Liver (tissue), 7 donors: ENCODE measurements at regions not wholly inside any gene's neighbourhood (a gene's known extent, or its start where the extent isn't known, plus 50 kb on each side); places are given as distances from the start of the nearest gene placed in this dataset.

Experiments
- DNase-seq: peaks from one replicate; pipeline ENCODE4 v3.0.0-alpha.2; 2017; ENCODE audit warnings: low spot score
- H3K27ac ChIP-seq, 2 donors: one replicate each; pipeline ENCODE4 v1.7.0; 2013; ENCODE audit warnings: inconsistent platforms in 2 of 2, low read length in 2 of 2, control low read depth in 1 of 2, low read depth in 1 of 2, mild to moderate bottlenecking in 1 of 2
- H3K27me3 ChIP-seq, 4 donors: one replicate each; pipeline versions ENCODE4 v1.6.1 to v1.7.0; 2013; ENCODE audit warnings: low read length in 3 of 4, inconsistent platforms in 1 of 4, mild to moderate bottlenecking in 1 of 4, moderate library complexity in 1 of 4; ENCODE audit not compliant: control insufficient read depth in 4 of 4, insufficient read depth in 4 of 4
- H3K36me3 ChIP-seq, 4 donors: one replicate each; pipeline versions ENCODE4 v1.6.1 to v1.7.0; 2013; ENCODE audit warnings: low read length in 3 of 4, mild to moderate bottlenecking in 3 of 4, low read depth in 1 of 4, moderate library complexity in 1 of 4; ENCODE audit not compliant: control insufficient read depth in 4 of 4, insufficient read depth in 3 of 4
- H3K4me1 ChIP-seq, 4 donors: one replicate each; pipeline versions ENCODE4 v1.6.1 to v1.7.0; 2013; ENCODE audit warnings: low read length in 3 of 4, mild to moderate bottlenecking in 3 of 4, moderate library complexity in 1 of 4; ENCODE audit not compliant: control insufficient read depth in 4 of 4, insufficient read depth in 4 of 4
- H3K4me3 ChIP-seq, 3 donors: one replicate each; pipeline versions ENCODE4 v1.6.1 to v1.7.0; 2013; ENCODE audit warnings: low read length in 3 of 3, control low read depth in 1 of 3, low read depth in 1 of 3, mild to moderate bottlenecking in 1 of 3
- H3K9ac ChIP-seq, 2 donors: one replicate each; pipeline ENCODE4 v1.7.0; 2013; ENCODE audit warnings: low read length in 2 of 2, mild to moderate bottlenecking in 2 of 2, moderate library complexity in 2 of 2, control low read depth in 1 of 2, low read depth in 1 of 2
- H3K9me3 ChIP-seq, 4 donors: one replicate each; pipeline versions ENCODE4 v1.6.1 to v1.7.0; 2013; ENCODE audit warnings: low read length in 3 of 4; ENCODE audit not compliant: control insufficient read depth in 4 of 4
- ATF3 ChIP-seq: IDR thresholded peaks from 2 replicates; pipeline ENCODE4 v1.6.1; 2016; ENCODE audit warnings: antibody characterized with exemption
- EGR1 ChIP-seq, 2 donors: IDR thresholded peaks; 2 replicates each; pipeline ENCODE4 v1.6.1; 2016 to 2018; ENCODE audit warnings: antibody characterized with exemption in 2 of 2, low read depth in 2 of 2
- FOXA1 ChIP-seq: IDR thresholded peaks from 2 replicates; pipeline ENCODE4 v1.6.1; 2016; ENCODE audit warnings: antibody characterized with exemption
- FOXA2 ChIP-seq: IDR thresholded peaks from 2 replicates; pipeline ENCODE4 v1.6.1; 2016; ENCODE audit warnings: antibody characterized with exemption
- GABPA ChIP-seq, 2 donors: IDR thresholded peaks in 1 of 2; conservative IDR thresholded peaks in 1 of 2; 2 replicates each; pipeline ENCODE4 v1.6.1; 2016; ENCODE audit warnings: antibody characterized with exemption in 2 of 2, mild to moderate bottlenecking in 1 of 2, moderate library complexity in 1 of 2
- HNF4A ChIP-seq, 2 donors: conservative IDR thresholded peaks; 2 replicates each; pipeline ENCODE4 v1.6.1; 2016; ENCODE audit warnings: antibody characterized with exemption in 2 of 2, mild to moderate bottlenecking in 2 of 2
- HNF4G ChIP-seq: IDR thresholded peaks from 2 replicates; pipeline ENCODE4 v1.6.1; 2016; ENCODE audit warnings: antibody characterized with exemption
- JUND ChIP-seq, 2 donors: IDR thresholded peaks; 2 replicates each; pipeline ENCODE4 v1.6.1; 2016; ENCODE audit warnings: antibody characterized with exemption in 2 of 2
- MAX ChIP-seq: IDR thresholded peaks from 2 replicates; pipeline ENCODE4 v1.6.1; 2016; ENCODE audit warnings: antibody characterized with exemption
- NR2F2 ChIP-seq: IDR thresholded peaks from 2 replicates; pipeline ENCODE4 v1.6.1; 2016; ENCODE audit warnings: antibody characterized with exemption
- RAD21 ChIP-seq, 2 donors: IDR thresholded peaks; 2 replicates each; pipeline ENCODE4 v1.6.1; 2016; ENCODE audit warnings: antibody characterized with exemption in 2 of 2, mild to moderate bottlenecking in 2 of 2
- REST ChIP-seq: IDR thresholded peaks from 2 replicates; pipeline ENCODE4 v1.6.1; 2016; ENCODE audit warnings: antibody characterized with exemption, mild to moderate bottlenecking
- RXRA ChIP-seq, 2 donors: IDR thresholded peaks; 2 replicates each; pipeline ENCODE4 v1.6.1; 2017 to 2018; ENCODE audit warnings: antibody characterized with exemption in 2 of 2, mild to moderate bottlenecking in 1 of 2
- SP1 ChIP-seq: IDR thresholded peaks from 2 replicates; pipeline ENCODE4 v1.6.1; 2018; ENCODE audit warnings: antibody characterized with exemption, mild to moderate bottlenecking
- TAF1 ChIP-seq: conservative IDR thresholded peaks from 2 replicates; pipeline ENCODE4 v1.6.1; 2016; ENCODE audit warnings: antibody characterized with exemption, mild to moderate bottlenecking
- WGBS: extraction: QIAGEN DNeasy Blood & Tissue Kit; methylation state at CpG from one replicate; pipeline ENCODE4 v1.1.7; 2013; 5-methylcytosine and 5-hydroxymethylcytosine counted together
- donor health status: healthy.
- donor health status: healthy.
- donor health status: healthy.
- donor health status: healthy.

- H3K4me1 ChIP-seq, result no peaks in the 10 kb centered on the region
Observed at GRCh38 chr3:542021-542420, 345.5 kb downstream of the CHL1 start.

GRCh38 chr3:549636-550035 lies 353.1 kb downstream of the CHL1 start:
- Histone ChIP-seq H3K27ac (no peak overlapping the region), H3K36me3 (no peaks in the 10 kb centered on the region), H3K4me3 (no peak overlapping the region), H3K4me1 (no peaks in the 10 kb centered on the region), H3K9ac (no peak overlapping the region), H3K27me3 (peaks cover 0 to 2% (median 0%) of the 10 kb centered on the region in 4 donors), H3K9me3 (no peaks in the 10 kb centered on the region)
- WGBS, result 61% methylated on average over 2 of the region's 2 CpGs
- no peak for DNase-seq
- TF ChIP-seq NR2F2, result no peak
- TF ChIP-seq RAD21 (IDR thresholded peaks at IDR 0.05), result no peak
- no peak for TF ChIP-seq RXRA (IDR thresholded peaks at IDR 0.05)
- no peak for TF ChIP-seq HNF4G
- TF ChIP-seq JUND (IDR thresholded peaks at IDR 0.05), result no peak
- no peak for TF ChIP-seq GABPA (IDR thresholded peaks at IDR 0.05 in 1 of 2, conservative IDR thresholded peaks at IDR 0.05 in 1 of 2)
- no peak for TF ChIP-seq FOXA1

More at GRCh38 chr3:542021-542420, 345.5 kb downstream of the CHL1 start:
- DNase-seq, result no peak
- H3K27ac ChIP-seq, result no peak overlapping the region
- no peaks in the 10 kb centered on the region for H3K36me3 ChIP-seq
- TF ChIP-seq SP1 (no peak), FOXA1 (no peak), NR2F2 (no peak), EGR1 (IDR thresholded peaks at IDR 0.05; ENCODE audit: low read depth in 2 of 2) (no peak), HNF4G (no peak), JUND (IDR thresholded peaks at IDR 0.05) (no peak), TAF1 (no peak), FOXA2 (no peak), ATF3 (no peak), GABPA (IDR thresholded peaks at IDR 0.05 in 1 of 2, conservative IDR thresholded peaks at IDR 0.05 in 1 of 2) (no peak)
- 56% methylated on average over 3 of the region's 3 CpGs for WGBS
- peaks cover 0 to 1% (median 0%) of the 10 kb centered on the region in 4 donors for H3K9me3 ChIP-seq
- no peak overlapping the region for H3K4me3 ChIP-seq
- peaks cover 0 to 5% (median 0%) of the 10 kb centered on the region in 4 donors for H3K27me3 ChIP-seq
- H3K9ac ChIP-seq, result no peak overlapping the region

DNA sequence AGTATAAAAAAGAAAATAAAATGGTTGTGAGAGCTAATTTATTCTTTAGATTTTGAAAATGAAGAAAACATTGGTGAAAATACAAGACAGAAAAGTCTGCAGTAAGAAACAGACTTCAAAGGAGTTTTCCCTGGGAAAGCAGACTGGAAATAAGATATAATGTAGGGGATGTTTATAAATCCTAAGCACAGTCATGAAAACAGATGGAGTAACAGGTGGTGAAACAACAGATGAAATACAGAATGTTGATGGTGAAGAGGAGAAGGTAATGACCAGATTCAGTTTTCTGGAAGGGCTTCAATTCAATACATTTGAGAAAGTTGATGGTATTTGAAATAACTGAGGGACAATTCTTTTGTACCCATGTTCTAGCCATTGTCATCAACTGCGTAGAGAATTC lies 353.9 kb downstream of the CHL1 start:
- DNase-seq, result no peak
- TF ChIP-seq REST (no peak), FOXA2 (no peak), TAF1 (no peak), GABPA (IDR thresholded peaks at IDR 0.05 in 1 of 2, conservative IDR thresholded peaks at IDR 0.05 in 1 of 2) (no peak), HNF4A (conservative IDR thresholded peaks at IDR 0.05) (no peak), JUND (IDR thresholded peaks at IDR 0.05) (no peak), ATF3 (no peak), EGR1 (IDR thresholded peaks at IDR 0.05; ENCODE audit: low read depth in 2 of 2) (no peak), MAX (no peak)
- Histone ChIP-seq H3K9ac (no peak overlapping the region), H3K27ac (no peak overlapping the region), H3K4me1 (no peaks in the 10 kb centered on the region), H3K4me3 (no peak overlapping the region), H3K36me3 (no peaks in the 10 kb centered on the region), H3K9me3 (no peaks in the 10 kb centered on the region), H3K27me3 (peaks cover 0 to 7% (median 0%) of the 10 kb centered on the region in 4 donors)
- 82% methylated on average over 1 of the region's 1 CpG for WGBS
